HUDEP-2 (cell line): ENCODE measurements at regions not wholly inside any gene's neighbourhood (a gene's known extent, or its start where the extent isn't known, plus 50 kb on each side); places are given as distances from the start of the nearest gene placed in this dataset.

Source experiments
- DNase-seq, 76 experiments: peaks; one replicate each; lab custom pipeline; 2025; ENCODE audit not compliant: unreplicated experiment in 76 of 76; lab: John Stamatoyannopoulos, UW

DNA sequence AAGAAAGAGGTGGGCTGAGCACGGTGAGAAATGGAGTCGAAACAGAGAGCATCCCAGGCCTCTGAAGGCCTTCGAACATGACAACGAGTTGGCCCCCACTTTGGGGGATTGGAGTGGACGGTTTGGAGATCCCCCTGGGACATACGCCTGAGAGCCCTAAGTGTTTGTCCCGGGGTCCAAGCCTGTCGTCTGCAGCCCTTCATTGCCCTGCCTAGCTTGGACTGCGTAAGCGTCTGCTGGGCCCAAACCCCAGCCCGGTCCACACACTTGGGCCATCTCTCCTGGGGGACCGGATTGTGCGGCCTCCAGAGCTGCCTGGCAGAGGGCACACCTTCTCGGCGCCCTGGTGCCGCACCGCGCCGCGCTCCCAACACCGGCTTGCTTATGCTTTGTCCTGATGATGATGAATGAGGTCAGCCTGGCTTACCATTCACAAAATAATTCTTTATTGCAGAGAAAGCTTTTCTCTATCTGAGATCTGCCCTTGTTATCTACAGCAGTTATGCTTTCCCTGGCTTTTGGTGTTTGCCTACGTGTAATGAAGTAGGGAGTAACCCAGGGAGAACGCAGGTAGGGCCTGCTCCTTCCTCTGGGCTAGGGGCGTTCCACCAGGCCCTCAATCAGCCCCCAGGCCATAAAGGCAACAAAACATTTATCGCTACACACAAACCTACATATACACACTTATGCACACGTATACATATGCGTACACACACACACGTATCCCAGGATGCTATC lies 85.9 kb upstream of the PPARA start:
- DNase-seq, result no peak

DNA sequence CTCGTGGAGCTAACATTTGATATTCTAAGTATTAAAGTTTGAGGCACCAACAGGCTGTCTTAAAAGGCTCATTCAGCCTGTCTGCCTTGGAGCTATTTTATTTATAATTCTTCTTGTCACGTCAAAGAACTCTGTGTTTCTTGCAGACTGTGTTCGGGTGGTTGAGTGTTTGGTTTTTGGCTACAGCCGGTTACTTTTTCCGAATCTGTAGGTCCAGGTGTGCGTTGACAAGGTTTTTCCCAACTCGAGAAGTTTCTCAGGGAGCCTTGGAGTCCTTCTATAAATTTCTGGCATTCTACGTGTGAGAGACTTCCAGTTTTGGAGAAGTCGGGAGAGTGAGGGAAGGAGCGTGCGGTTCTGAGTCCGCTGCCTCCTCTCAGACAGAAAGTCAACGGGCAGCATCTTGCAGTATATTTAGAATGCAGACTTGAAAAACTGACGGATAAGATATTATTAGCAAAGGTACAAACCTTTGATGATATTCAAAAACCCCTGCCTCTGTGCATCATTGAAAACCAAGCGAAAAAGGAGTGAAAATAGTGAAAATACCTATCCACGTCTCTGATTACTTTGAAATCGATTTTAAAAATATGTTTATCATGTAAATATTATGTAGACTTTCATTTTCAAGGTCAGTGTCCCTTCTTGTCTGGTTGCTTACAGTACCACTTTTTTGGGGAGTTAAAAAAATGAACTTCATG lies 85.2 kb upstream of the PPARA start:
- no peak for DNase-seq

DNA sequence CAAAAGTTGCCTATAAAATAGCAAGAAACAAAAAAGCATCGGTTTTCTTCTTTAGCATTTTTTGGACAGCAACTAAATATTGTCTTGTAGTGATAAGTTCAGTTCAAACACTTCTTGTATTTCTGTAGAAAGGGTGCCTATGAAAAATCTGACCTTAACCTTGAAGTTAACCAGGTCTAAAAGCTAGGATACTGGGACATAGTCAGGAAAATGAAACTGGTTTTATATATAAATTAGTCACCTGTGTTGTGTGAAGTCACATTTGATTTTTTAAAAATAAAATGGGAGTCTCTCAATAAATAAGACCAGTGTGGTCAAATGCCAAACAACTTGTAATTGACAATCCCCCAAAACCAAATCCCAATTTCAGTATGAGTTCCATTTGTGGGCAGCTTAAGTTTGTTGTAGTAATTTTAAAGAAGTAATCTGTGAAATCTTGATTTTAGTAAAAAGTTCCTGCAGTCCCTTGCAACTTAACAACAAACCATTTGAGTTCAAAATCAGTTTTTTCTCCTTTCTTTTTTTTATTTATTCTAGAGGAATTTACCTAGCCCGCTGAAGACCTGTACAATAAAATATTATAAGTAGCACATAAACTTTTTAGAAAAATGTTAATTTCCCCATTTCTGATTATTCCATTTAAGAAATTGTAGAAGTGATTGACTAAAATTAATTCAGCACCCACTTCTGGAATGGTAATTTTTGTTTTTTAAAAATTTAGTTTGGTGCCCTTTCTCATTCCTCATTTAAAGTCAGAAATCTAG lies 84.5 kb upstream of the PPARA start:
- DNase-seq, result no peak

DNA sequence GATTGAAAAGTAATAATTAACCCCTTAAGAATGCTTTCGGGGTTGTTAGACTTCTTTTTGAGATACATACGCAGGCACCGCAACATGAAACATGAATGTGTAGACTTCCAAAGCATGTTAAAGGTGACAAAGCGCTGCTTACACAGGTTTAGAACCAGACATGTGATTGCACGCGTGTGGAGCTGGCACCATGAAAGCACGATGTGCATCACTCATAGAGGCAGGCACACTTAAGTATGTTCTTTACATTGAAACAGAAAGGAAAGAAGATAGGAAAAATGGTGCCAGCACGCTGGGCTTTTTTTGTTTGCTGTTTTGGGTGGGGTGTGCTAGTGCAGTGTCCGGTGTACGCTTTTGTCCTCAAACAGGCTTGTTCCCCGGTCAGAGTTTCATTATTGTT lies 83.6 kb upstream of the PPARA start:
- DNase-seq, result no peak

DNA sequence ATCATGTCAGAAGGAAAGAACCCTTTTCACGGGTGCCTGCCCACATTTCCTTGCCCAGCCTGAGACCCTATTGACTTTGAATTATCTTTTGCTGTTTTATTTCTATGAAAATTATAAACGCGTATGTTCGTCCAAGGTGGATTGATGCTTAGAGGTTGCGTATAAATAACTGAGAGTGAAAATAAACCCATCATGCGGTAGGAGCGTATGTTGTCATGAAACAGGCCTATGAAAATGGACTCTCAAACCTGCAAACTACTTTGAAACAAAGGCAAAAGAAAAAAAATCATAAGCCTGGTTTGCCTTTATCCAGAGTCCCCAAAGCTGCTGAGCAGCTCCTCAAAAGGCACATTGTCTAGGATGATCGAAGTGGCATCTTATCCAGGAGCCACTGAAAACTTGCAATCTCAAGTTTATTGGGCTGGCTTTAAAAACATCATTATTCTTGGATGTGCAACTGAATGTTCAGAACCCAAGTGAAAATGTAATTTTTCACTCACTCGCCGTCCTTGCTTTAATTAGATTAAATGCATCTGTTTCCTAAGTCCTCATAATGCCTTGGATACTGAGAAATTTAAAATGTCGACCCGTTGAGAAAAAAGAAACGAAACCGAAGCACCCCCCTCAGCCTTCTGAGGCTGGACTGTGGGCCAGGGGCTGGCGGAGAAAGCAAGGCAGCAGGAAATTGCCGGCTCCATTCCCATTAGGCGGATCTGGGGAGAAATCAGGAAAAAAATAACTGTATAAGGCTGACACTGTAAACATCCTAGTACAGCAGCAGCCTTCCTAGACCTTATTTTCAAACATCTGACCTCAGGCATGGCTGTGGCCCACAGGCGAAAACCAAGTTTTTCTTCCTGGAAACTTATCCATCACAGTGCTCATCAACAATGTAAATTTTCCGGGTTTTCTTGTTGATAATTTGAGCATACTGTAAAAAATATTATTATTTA lies 82.9 kb upstream of the PPARA start:
- no peak for DNase-seq

DNA sequence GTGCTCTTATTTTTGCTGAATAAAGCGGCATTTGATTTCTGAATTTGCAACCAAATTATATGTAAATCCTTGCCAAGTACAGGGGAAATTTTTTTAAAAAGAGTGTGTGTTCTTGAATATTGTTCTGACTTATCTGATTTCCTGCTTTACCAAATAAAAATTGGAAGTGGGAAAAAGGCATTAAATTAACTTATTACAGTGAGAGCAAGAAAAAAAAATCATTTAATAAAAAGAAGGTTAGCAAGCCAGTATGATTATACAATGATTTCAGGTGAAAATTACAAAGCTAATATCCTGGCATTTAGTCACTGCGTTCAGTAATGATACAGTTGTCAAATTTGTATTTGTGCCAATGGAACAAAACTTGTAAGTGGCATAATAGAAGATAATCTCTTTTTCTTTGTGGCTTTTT lies 82.1 kb upstream of the PPARA start:
- no peak for DNase-seq

DNA sequence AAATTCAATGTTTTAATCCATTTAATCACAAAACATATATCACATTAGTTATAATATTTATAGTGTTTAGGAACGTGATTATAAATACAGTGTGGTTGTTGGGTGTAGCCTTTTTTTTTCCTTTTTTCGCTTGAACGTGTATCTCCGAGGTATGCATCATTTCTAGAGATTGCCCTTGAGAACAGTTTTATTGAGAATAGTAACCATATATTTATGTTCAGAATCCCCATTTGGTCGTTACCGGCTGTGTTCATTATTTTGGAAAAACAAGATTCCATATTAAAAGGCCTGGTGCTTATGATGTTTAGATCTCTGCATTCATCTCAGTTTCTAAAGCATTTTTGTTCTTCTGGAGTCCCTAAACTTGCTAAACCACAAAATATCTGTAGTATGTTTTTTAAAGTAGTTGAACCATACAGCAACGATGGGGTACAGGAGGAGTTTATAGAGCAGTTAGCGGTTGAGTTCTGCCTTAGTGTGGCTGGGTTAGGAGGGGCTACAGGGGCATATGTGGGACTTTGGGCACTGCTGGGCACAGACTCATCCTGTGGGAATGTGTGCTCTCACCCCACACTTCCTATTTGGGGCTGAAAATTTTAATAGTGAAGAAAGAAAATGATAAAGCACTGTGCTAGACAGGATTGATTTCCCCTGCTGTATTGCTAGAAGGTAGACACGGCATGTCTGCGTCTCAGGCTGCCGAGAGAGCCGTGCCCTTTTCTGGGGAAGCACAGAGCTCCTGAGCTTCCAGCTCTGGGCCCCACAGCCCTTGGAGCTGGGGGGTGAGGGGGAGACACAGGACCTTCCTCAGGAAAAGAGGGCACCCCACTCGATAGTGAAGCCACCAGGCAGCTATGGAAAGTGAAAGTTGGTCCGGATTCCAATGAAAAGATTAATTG lies 81.5 kb upstream of the PPARA start:
- peak in 17 of 76 experiments; percentile 4 to 52 (median 34) for DNase-seq

DNA sequence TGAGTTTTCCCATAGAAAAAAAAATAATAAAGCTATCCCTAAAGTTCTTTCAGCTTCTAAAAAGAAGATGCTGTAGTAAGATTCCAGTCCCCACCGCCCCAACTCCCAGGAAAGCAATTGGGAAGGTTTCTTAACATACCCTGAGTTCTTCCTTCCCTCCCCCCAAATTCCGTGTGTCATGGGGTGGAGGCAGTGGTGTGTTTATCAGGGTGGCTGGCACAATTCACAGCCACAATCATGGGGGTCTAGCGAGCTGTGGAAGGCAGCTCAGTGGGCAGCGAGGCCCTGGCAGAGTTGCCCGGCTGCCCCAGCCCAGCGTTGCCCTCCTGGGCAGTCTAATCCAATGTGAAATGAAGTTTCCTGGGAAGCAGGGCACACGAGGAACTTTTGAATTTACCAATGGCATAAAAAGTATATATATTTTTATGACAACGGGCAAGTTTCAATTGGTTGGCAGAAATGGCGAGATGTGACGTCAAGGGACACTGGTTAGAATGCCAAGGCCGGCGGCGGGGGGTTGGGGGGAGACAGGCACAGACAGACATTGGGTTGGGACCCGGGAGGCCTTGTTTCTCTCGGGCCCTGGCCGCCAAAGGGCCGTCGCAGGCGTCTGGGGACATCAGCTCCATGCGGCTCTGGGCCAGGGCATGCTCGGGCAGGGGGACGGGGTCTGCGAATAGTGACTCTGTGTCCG lies 80.7 kb upstream of the PPARA start:
- peak in 73 of 76 experiments; percentile 48 to 97 (median 80) for DNase-seq

DNA sequence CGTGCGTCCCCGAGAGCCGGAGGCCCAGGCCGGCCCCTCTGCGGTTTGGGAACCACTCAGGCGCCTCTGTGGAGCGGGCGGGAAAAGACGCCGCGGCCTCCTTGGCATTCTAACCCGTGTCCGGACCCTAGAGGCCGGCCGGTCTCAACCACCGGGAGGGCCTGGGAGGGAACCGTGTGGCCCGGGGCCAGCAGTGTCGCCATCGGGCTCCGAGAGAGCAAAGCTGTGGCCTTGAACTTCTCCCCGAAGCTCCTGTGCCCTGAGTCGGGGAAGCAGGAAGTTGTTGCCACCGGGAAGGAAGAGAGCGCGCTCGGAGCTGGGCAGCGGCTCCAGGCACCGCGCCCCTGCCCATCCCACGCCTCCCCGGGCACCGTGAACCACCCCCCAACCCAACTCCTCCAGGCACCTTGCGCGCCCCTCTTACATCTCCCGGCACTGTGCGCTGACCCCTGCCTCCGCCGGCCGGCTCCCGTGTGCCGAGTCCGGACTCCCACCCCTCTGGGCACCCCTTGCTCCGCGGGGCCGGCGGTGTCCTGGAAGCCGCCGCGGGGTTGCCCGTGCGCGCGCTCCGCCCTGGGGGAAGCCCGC lies 80.0 kb upstream of the PPARA start:
- peak in 48 of 76 experiments; percentile 21 to 85 (median 55) for DNase-seq

DNA sequence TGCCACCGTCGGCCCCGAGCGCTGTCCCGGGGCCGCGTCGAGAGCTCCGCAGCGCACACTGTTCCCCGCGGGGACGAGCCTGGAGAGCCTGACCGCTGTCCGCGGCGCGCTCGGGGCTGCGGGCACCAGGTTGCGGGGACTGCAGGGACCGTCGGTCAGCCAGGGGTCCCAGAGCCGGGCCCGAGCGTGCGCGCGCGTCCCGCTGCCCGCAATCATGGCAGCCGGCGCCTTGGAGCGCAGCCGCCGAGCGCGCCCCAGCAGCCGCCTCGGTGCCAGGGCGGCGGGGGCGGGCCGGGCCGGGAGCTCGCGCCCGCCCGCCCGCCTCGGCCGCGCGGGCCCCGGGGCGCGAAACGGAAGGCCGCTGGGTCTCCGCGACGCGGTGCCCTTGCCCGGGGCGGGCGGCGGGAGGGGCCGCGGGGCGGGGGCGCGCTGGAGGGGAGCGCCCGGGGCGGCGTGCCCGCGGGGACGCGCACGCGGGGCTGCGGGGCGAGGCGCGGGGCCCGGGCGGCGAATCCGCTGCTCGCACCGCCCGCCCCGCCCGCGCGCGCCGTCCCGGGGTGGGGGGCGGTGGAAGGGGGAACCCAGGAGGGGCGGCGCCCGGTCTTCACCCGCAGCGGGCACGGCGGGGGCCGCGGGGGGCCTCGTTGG lies 79.4 kb upstream of the PPARA start:
- peak in 49 of 76 experiments; percentile 10 to 82 (median 68) for DNase-seq

DNA sequence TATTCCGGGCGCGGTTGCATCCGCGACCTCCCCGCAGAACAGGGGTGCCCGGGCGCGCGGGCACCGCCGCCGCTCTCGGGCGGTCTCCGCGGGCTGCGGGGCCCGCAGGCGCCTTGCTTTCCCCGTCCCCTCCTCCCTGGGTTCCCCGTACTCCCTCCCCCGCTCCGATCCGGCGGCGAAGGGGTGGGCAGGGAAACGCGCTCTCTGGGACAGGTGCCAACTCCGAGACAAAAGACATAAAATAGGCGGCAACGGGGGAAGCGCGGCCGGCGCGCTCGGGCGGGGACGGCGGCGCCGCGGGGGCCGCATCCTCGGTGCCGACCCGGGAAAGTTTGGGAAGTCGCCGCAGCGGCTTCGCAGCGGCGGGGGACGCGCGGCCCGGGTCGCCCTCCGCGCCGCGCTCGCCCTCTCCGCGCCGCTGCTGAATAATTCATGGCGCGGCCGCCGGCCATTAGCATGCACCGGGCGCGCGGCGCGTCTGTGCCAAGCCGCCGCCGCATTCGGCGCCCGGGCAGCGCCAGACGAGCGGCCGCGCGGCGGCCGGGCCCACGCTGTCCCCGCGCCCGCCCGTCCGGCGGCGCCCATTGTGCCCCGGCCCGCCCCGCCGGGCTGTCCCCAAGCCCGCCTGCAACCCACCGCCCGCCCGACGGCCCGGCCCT lies 78.7 kb upstream of the PPARA start:
- DNase-seq, result peak in 73 of 76 experiments; percentile 36 to 90 (median 82)

DNA sequence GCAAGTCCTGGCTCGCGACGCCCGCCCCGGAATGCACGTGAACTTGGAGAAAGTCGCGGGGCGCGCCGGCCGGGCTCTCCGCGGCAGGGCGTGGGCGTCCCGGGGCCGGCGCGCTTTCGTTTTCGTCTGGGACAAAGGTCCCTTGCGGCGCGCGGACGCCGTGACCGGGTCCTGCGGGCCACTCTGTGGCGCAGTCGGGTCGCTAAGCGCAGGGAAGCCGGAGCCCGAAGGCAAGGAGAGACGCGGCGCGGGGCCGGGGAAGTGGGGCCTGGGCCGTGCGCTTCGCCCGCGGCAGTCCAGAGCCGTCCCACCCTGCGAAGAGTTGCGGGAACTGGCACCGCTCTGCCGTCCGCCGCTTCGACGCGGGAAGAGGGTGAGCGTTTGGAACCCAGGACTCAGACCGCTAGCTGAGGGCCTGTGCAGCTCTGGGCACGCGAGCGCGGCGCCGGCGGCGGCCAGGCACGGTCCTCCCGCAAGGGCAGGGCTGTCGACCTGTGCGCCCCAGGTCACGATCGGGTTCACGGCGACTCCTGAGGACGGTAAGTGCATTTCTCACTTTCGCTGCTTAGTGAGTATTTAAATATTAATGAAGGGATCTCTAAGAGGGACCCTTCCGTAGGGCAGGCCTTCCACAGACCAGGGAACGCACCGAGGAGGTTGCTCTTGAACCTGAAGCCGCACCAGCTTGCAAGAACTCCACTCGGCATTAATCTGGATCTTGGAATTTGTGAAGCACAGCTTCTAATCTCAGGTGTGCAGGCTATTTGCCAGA lies 78.0 kb upstream of the PPARA start:
- DNase-seq, result peak in 60 of 76 experiments; percentile 9 to 72 (median 50)

DNA sequence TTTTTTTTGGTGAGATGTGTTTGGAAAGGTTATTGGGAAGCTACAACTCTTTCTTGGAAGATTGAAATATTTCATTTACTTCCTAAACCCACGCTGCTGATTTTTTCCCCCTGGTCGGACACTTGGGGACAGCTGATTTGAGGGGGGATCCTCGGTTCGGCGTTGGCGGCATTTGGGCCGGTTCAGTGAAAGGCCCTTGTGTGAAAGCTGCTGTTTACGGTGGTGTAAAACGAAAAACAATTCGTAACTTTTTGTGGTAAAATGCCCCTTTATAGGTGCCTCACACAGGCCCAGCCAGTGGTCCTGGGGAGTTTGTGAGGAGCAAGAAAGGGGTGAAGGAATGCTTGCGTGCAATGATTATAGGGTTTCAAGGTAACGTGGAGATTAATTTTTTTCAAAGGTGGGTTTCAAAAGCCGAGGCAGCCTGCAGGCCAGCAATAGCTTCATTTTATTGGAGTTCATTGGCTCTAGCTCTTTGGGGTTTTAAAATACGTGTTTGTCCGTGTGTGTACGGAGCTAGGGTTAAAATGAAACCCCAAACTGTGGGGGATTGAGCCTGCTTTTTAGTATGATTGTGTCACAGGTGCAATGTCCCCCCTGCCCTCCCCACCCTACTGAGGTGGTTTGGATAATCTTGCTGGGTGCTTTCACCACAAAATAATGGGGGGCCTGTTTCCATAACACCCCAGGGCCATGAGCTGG lies 77.2 kb upstream of the PPARA start:
- DNase-seq, result no peak

DNA sequence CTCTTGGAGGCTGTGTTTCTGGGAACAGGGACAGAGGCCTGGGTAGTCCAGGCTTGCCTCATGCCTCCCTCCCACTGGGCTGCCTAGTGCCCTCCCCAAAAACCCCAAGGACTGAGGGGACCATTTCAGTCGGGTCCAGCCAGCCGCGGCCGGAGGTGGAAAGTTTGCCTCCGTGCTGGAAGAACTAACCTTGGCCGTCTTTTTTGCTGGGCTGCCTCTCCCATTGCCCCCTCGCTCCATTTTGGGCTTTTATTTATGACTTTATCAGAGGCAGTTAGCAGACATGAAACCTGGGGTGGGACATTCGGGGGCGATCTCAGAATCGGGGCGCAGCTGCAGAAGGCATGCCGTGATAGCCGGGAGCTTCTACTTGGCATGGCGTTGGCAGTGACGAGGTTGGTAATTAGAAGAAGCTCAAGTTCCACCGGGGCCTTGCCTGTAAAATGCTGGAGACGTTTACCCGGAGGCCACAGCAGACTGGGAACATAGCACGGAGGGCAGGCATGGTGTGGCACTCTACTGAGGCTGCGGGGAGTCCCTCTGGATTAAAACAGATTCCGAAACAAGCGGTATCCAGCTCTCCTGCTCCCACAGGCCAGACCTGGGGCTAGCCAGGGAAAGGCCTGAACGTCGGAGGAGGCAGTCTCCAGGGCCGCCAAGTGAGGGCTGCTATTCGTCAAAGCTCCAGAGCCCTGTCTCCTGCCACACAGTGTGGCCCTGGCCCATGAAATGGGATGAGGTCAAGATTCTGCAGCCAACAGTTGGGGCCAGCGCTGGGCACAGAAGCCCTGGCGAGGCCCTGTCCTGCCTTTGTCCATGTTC lies 76.4 kb upstream of the PPARA start:
- DNase-seq, result peak in 1 of 76 experiments; percentile 31
